Subcutaneous abdominal adipose tissue (tissue), 5 donors: ENCODE measurements at regions not wholly inside any gene's neighbourhood (a gene's known extent, or its start where the extent isn't known, plus 50 kb on each side); places are given as distances from the start of the nearest gene placed in this dataset.

Experiments
- H3K27ac ChIP-seq: one replicate; pipeline ENCODE4 v1.7.0; 2013; ENCODE audit warnings: low read depth, mild to moderate bottlenecking, inconsistent platforms, low read length, moderate library complexity
- H3K27me3 ChIP-seq, 5 donors: one replicate each; pipeline ENCODE4 v1.7.0; 2013; ENCODE audit warnings: low read length in 5 of 5, inconsistent platforms in 1 of 5; ENCODE audit not compliant: control insufficient read depth in 5 of 5, insufficient read depth in 4 of 5
- H3K36me3 ChIP-seq, 5 donors: one replicate each; pipeline ENCODE4 v1.7.0; 2013; ENCODE audit warnings: low read length in 5 of 5; ENCODE audit not compliant: control insufficient read depth in 5 of 5, insufficient read depth in 5 of 5
- H3K4me1 ChIP-seq, 5 donors: one replicate each; pipeline ENCODE4 v1.7.0; 2013; ENCODE audit warnings: low read length in 5 of 5, mild to moderate bottlenecking in 3 of 5, moderate library complexity in 1 of 5; ENCODE audit not compliant: control insufficient read depth in 5 of 5, insufficient read depth in 5 of 5
- H3K4me3 ChIP-seq, 5 donors: one replicate each; pipeline ENCODE4 v1.7.0; 2013; ENCODE audit warnings: low read length in 5 of 5, low read depth in 1 of 5
- H3K9ac ChIP-seq, 5 donors: one replicate each; pipeline ENCODE4 v1.7.0; 2013; ENCODE audit warnings: low read length in 5 of 5, mild to moderate bottlenecking in 4 of 5, moderate library complexity in 3 of 5
- H3K9me3 ChIP-seq, 5 donors: one replicate each; pipeline ENCODE4 v1.7.0; 2013; ENCODE audit warnings: low read length in 5 of 5; ENCODE audit not compliant: control insufficient read depth in 5 of 5
- donor health status: healthy.
- donor health status: healthy.
- donor health status: healthy.
- donor health status: healthy.
- donor health status: healthy.

DNA sequence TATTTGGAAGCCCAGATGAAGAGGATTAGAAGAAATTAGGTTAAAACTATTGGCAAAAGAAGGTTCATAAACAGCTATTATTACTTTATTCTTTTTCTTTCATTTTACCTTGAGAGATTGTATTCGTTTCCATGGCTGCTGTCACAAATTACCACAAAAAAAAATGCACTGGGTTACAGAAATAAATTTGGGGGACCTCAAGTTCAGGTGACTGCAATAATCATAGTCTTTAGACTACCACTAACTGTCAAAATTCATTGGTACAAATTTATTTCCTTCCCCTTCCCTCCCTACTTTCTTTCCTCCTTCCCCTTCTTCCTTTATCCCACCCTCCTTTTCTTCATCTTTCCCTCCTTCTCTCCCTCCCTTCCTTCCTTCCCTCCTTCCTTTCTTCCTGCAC is 217.8 kb upstream of the PIK3C3 start:
- no peaks in the 10 kb centered on the region for H3K9me3 ChIP-seq

DNA sequence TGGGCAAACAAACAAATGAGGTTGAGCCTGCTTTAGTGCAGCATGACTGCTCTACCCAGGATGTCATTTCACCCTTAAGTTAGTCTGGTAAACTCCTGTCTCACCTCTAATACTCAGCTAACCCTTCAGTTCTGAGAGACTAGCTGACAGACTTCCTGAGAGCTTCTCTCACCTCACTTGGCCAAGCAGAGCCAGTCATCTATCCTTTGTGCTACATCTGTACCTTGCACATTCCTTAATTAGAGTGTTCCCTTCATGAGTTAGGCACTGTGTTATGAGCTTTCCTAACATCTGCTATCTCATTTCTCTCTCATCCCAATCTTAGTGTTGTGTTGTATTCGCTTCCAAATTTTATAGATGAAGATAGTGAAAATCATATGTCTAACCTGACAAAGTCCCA is 220.1 kb upstream of the PIK3C3 start:
- H3K27ac ChIP-seq: no peak overlapping the region
- no peak overlapping the region for H3K9ac ChIP-seq
- no peaks in the 10 kb centered on the region for H3K4me1 ChIP-seq
- H3K4me3 ChIP-seq: no peak overlapping the region
- no peaks in the 10 kb centered on the region for H3K36me3 ChIP-seq
- no peaks in the 10 kb centered on the region for H3K9me3 ChIP-seq
- H3K27me3 ChIP-seq: no peaks in the 10 kb centered on the region

More for the DNA sequence above, 217.8 kb upstream of the PIK3C3 start:
- Histone ChIP-seq H3K9ac (no peak overlapping the region), H3K4me1 (no peaks in the 10 kb centered on the region), H3K36me3 (no peaks in the 10 kb centered on the region), H3K4me3 (no peak overlapping the region), H3K27ac (no peak overlapping the region), H3K27me3 (no peaks in the 10 kb centered on the region)

DNA sequence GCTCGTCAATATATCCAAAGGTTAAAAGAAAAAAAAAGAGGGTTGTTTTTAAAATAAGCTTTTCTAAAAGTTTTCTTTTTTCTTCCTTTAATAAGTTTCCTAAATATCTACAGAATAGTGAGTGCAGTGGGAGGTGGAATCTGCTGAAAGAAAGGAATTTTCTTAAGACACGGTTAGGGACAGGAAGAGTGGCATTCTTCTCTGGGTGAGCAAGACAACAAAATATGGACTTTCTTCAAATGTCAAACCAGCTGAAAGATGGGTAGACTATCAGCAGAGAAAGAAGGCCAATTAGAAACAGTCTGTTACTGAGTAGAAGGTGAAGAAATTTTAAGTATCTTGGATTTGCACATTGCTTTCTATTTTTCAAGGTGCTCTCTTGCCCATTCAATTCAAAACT is 222.7 kb upstream of the PIK3C3 start:
- Histone ChIP-seq H3K9me3 (no peaks in the 10 kb centered on the region), H3K4me3 (no peak overlapping the region), H3K36me3 (no peaks in the 10 kb centered on the region), H3K27ac (no peak overlapping the region), H3K9ac (no peak overlapping the region), H3K4me1 (no peaks in the 10 kb centered on the region), H3K27me3 (no peaks in the 10 kb centered on the region)

DNA sequence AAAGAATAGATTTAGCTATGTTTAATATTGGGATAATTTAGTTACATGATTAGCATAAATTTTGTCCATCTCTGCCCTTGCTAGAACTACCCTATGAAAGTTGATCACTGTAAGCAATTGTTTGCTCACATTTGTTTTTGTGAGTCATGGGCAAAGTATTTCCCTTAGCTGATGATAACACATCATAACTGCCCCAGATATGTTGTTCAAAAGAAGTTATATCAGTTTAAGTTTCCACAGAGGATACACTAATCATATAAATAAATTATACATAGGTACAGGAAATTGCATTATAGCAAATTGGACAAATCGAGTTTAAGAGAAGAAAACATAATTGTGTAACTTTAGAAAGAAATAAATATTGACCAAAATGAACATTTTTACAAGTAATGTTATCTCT is 223.2 kb upstream of the PIK3C3 start:
- Histone ChIP-seq H3K9ac (no peak overlapping the region), H3K4me1 (no peaks in the 10 kb centered on the region), H3K27me3 (no peaks in the 10 kb centered on the region), H3K27ac (no peak overlapping the region), H3K9me3 (no peaks in the 10 kb centered on the region), H3K36me3 (no peaks in the 10 kb centered on the region), H3K4me3 (no peak overlapping the region)

DNA sequence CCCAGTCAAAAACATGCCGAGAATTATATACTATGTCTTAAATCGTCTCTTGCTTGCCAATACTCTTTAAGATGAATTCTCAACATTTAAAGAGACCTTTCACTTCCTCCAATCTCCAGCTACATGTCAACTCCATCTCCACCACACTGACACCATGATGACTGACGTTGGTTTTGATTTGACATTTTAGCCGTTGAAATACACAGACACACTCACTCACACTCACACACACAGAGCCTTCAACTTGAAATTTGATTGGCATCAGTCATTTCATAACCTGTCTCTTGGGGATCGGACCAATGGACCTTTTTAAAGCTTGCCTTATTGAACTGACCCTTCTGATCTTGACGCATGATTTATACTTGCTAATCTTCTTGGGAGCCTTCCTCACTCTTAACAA is 230.8 kb upstream of the PIK3C3 start:
- Histone ChIP-seq H3K36me3 (no peaks in the 10 kb centered on the region), H3K27ac (no peak overlapping the region), H3K9ac (no peak overlapping the region), H3K4me3 (no peak overlapping the region), H3K9me3 (no peaks in the 10 kb centered on the region), H3K27me3 (no peaks in the 10 kb centered on the region), H3K4me1 (no peaks in the 10 kb centered on the region)

DNA sequence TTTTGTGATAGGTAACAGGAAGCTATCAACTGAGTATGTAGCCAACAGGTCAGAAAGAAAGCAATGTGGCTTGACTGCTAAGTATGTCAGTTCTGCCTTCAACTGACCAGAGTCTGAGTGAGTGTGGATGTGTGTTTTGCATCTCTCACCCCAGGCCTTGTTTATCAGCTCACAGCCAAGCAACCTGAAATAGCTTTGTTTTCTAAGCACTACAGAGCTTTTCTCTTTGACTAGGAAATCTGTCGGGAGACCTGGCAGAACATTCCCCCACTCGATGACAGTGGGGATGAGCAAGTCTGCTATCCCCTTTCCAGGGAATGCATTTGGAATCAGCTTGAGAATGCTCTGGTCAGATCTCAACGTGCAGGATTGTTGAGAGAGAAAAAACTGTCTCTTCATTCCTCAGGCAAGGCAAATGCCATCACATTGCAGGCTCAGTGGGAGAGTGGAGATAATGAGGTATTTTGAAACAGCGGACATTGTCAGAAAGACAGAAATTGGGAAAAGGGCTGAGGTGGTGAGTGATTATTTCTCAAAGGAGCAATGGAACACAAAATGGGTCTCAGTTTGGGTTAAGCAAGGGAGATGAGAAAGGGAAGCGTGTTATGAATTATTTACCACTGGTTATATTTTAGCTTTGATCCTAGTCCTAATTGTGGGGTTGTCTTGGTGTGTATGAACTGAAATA is 233.8 kb upstream of the PIK3C3 start:
- H3K27ac ChIP-seq: no peak overlapping the region

DNA sequence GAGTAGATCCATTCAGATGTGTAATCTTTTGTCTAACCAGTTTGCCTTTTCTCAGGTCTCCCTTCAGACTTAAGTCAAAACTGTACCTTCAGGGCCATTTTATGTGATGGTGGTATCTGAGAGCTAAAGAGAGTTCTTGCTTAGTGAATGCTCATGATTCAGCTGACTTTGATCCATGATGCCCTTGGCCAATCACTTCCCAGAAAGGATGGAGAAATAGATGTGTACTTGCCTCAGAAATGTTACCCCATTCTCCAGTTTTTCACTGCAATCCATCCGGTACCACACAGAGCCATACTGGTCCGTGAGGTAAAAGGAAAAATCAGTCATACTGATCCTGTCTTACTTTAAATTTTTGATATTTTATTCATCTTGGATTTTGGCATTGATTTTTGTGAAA is 234.8 kb upstream of the PIK3C3 start:
- no peak overlapping the region for H3K27ac ChIP-seq
- no peaks in the 10 kb centered on the region for H3K4me1 ChIP-seq
- H3K36me3 ChIP-seq: no peaks in the 10 kb centered on the region
- H3K27me3 ChIP-seq: no peaks in the 10 kb centered on the region
- no peak overlapping the region for H3K9ac ChIP-seq
- no peaks in the 10 kb centered on the region for H3K9me3 ChIP-seq
- no peak overlapping the region for H3K4me3 ChIP-seq

More for the DNA sequence above, 233.8 kb upstream of the PIK3C3 start:
- Histone ChIP-seq H3K4me1 (no peaks in the 10 kb centered on the region), H3K9ac (no peak overlapping the region), H3K9me3 (no peaks in the 10 kb centered on the region), H3K27me3 (no peaks in the 10 kb centered on the region), H3K36me3 (no peaks in the 10 kb centered on the region), H3K4me3 (no peak overlapping the region)

DNA sequence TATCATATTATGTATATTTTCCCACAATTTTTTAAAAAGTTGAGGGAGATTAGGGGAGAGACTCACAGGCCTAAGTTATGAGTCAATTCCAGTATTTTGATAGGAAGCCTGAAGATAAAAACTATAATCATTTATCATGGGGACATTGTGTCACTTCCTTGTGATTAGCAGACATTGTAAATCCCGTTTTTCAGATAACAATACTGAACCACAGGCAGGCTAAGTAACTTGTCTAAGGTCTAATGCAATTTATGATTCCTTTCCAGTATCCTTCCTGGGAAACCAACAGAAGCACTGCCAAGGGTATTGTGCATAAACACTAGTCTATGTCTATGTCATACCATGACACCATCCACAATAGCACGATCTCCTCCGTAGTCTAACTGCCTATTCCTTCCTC is 235.2 kb upstream of the PIK3C3 start:
- Histone ChIP-seq H3K27ac (no peak overlapping the region), H3K4me3 (no peak overlapping the region), H3K27me3 (no peaks in the 10 kb centered on the region), H3K4me1 (no peaks in the 10 kb centered on the region), H3K9me3 (no peaks in the 10 kb centered on the region), H3K9ac (no peak overlapping the region), H3K36me3 (no peaks in the 10 kb centered on the region)

DNA sequence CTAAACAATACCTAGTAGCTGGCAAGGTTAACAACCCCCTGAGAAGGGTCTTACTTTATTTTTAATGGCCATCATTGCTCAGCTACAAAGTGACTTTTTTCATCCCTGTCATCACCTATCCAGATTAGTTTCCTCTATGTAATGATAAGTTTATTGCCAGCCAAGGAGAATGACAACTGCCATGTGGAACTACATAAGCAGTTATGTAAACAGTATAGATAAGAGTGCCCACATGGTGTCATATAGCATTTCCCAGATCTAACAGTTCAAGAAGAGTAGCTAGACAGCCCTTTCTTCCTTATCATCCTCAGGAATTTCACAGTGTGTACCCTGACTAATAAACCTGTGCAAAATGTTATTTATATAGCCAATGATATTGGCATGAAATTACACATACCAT is 240.2 kb upstream of the PIK3C3 start:
- Histone ChIP-seq H3K4me3 (no peak overlapping the region), H3K27ac (no peak overlapping the region), H3K4me1 (no peaks in the 10 kb centered on the region), H3K9ac (no peak overlapping the region), H3K9me3 (peaks cover 0 to 2% (median 0%) of the 10 kb centered on the region in 5 donors), H3K27me3 (no peaks in the 10 kb centered on the region), H3K36me3 (no peaks in the 10 kb centered on the region)

DNA sequence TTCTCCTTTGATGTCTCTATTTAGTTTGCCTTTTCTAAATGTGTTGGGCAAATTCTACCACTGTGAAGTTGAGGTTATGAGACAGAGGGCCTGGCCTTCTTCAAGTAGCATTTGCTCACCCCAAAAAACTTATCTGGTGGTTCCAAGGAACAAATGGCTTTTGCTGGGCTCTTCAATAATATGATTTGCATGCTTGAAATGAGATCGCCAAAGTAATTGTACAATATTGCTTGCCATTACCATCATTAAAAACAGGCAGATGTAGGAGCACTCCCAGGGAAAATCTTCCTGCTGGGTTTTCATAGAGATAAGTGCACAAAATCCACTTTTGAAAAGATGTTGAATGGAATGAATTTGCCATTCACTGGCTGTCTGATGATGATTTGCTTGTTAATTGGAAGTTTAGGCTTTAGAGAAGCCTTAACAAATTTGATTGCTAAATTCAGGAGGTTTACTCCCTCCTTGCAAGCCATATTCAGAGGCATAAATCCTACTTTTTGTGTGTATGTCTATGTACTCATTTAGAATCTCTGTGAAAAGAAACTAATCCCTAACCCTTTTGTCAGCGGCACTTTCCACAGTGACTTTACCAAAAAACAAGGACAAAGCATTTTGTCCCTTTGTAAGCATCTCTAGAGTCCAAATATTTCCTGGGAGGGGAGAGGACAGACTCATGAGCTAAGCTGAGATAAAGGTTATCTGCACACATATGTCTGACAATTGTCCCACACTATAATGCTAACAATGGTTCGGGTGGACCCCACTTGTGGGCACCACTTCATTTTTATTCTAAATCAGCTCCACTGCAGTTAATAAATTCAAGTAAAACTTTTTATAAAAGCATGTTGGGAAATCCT is 240.8 kb upstream of the PIK3C3 start:
- Histone ChIP-seq H3K9me3 (peaks cover 0 to 2% (median 0%) of the 10 kb centered on the region in 5 donors), H3K27ac (no peak overlapping the region), H3K4me3 (no peak overlapping the region), H3K9ac (no peak overlapping the region), H3K27me3 (no peaks in the 10 kb centered on the region), H3K36me3 (no peaks in the 10 kb centered on the region), H3K4me1 (no peaks in the 10 kb centered on the region)
